Endothelial cell of umbilical vein (primary cell): ENCODE measurements at regions not wholly inside any gene's neighbourhood (a gene's known extent, or its start where the extent isn't known, plus 50 kb on each side); places are given as distances from the start of the nearest gene placed in this dataset.

ENCODE experiments used
- BruUV-seq: library from RNA; stranded (reverse); fragments of 400-500 nt; replicated peaks from 2 replicates; lab custom pipeline; 2021; lab: Mats Ljungman, UMichigan
- CTCF ChIA-PET: fragments of 300-600, 350-600 bp; sonication (Branson Sonifier 250); formaldehyde crosslinking; loops from one replicate; lab custom pipeline; 2021; ENCODE audit warnings: antibody characterized with exemption, inconsistent platforms; lab: Charles Lee
- POLR2A ChIA-PET: fragments of 300-600, 350-600 bp; sonication (Branson Sonifier 250); formaldehyde crosslinking; loops from one replicate; lab custom pipeline; 2021; ENCODE audit warnings: antibody characterized with exemption, inconsistent platforms; lab: Charles Lee
- DNase-seq: peaks from one replicate; pipeline ENCODE4 v3.0.0-alpha.2; 2011; ENCODE audit warnings: low read depth, low spot score
- FAIRE-seq: peaks from 2 replicates; lab custom pipeline; 2011; peaks lifted over from hg19 to GRCh38; lab: Jason Lieb, UNC
- H2AFZ ChIP-seq: 2 replicates; pipeline ENCODE4 v1.6.0; 2012; ENCODE audit warnings: low read depth, low read length, control low read depth, inconsistent platforms
- H3K27ac ChIP-seq: 2 replicates; pipeline ENCODE4 v1.5.1; 2011; ENCODE audit warnings: low read depth, mild to moderate bottlenecking, control low read depth, low read length, moderate library complexity; ENCODE audit not compliant: insufficient read depth
- H3K27me3 ChIP-seq, 2 experiments: 2 replicates each; pipeline versions ENCODE4 v1.6.0 to v1.6.1; 2011; ENCODE audit warnings: low read length in 2 of 2, mixed read lengths in 1 of 2; ENCODE audit not compliant: control insufficient read depth in 2 of 2, insufficient read depth in 2 of 2
- H3K36me3 ChIP-seq, 2 experiments: 2 replicates in 1 of 2; 3 replicates in 1 of 2; pipeline ENCODE4 v1.5.1; 2011; ENCODE audit warnings: low read length in 2 of 2, mild to moderate bottlenecking in 1 of 2, moderate library complexity in 1 of 2; ENCODE audit not compliant: control insufficient read depth in 2 of 2, insufficient read depth in 2 of 2; ENCODE audit errors: extremely low read depth in 1 of 2
- H3K4me1 ChIP-seq: 3 replicates; pipeline ENCODE4 v1.5.1; 2011; ENCODE audit warnings: mild to moderate bottlenecking, low read length; ENCODE audit not compliant: control insufficient read depth, insufficient read depth; ENCODE audit errors: extremely low read depth
- H3K4me2 ChIP-seq: 2 replicates; pipeline ENCODE4 v1.6.1; 2011; ENCODE audit warnings: low read length, control low read depth, mixed read lengths; ENCODE audit not compliant: insufficient read depth
- H3K4me3 ChIP-seq, 3 experiments: fragments of 200-600 bp in 1 of 3; sonication (generic), shearing (Covaris generic) in 1 of 3; replicated peaks in 1 of 3; 2 replicates each; pipeline ENCODE4 v1.5.1; 2011 to 2016; ENCODE audit warnings: control low read depth in 3 of 3, low read length in 3 of 3, mild to moderate bottlenecking in 2 of 3, inconsistent platforms in 1 of 3, low read depth in 1 of 3, moderate library complexity in 1 of 3; ENCODE audit not compliant: insufficient read depth in 1 of 3
- H3K79me2 ChIP-seq: 2 replicates; pipeline ENCODE4 v1.6.0; 2012; ENCODE audit warnings: low read length, inconsistent platforms; ENCODE audit not compliant: control insufficient read depth, insufficient read depth
- H3K9ac ChIP-seq: replicated peaks from 2 replicates; pipeline ENCODE3; 2011; ENCODE audit warnings: low read length, control low read depth; ENCODE audit not compliant: insufficient read depth; ENCODE audit errors: extremely low read depth
- H3K9me1 ChIP-seq: replicated peaks from 3 replicates; pipeline ENCODE4 v1.6.0; 2011; ENCODE audit warnings: mild to moderate bottlenecking, low read length; ENCODE audit not compliant: control insufficient read depth, insufficient read depth; ENCODE audit errors: extremely low read depth
- H3K9me3 ChIP-seq: replicated peaks from 2 replicates; pipeline ENCODE4 v1.5.1; 2012; ENCODE audit warnings: low read length, inconsistent platforms; ENCODE audit not compliant: control insufficient read depth, insufficient read depth
- H4K20me1 ChIP-seq: replicated peaks from 2 replicates; pipeline ENCODE3; 2011; ENCODE audit warnings: mild to moderate bottlenecking, low read length; ENCODE audit not compliant: control insufficient read depth, insufficient read depth; ENCODE audit errors: extremely low read depth
- CTCF ChIP-seq, 2 donors: IDR thresholded peaks; 1 replicate in 1 of 2; 2 replicates in 1 of 2; pipeline ENCODE4 v1.5.1; 2011; ENCODE audit warnings: low read length in 2 of 2, mild to moderate bottlenecking in 2 of 2, moderate library complexity in 2 of 2, control low read depth in 1 of 2, inconsistent platforms in 1 of 2, low read depth in 1 of 2; ENCODE audit not compliant: insufficient read depth in 1 of 2; ENCODE audit errors: extremely low read depth in 1 of 2
- EZH2 ChIP-seq: IDR thresholded peaks from 2 replicates; pipeline ENCODE4 v1.6.1; 2012; ENCODE audit warnings: borderline replicate concordance, low read depth, mild to moderate bottlenecking, moderate library complexity, low read length, inconsistent platforms; ENCODE audit not compliant: severe bottlenecking
- FOS ChIP-seq: IDR thresholded peaks from 2 replicates; pipeline ENCODE4 v1.6.1; 2011; ENCODE audit warnings: mild to moderate bottlenecking, low read length, moderate library complexity, borderline replicate concordance; ENCODE audit not compliant: insufficient read depth
- GATA2 ChIP-seq: IDR thresholded peaks from 2 replicates; pipeline ENCODE4 v1.7.0; 2011; ENCODE audit warnings: low read depth, mild to moderate bottlenecking, moderate library complexity, mixed read lengths, low read length; ENCODE audit not compliant: insufficient read length, insufficient read depth
- JUN ChIP-seq: IDR thresholded peaks from 2 replicates; pipeline ENCODE4 v1.6.1; 2011; ENCODE audit warnings: borderline replicate concordance, low read depth; ENCODE audit not compliant: insufficient read length, insufficient read depth
- MAX ChIP-seq: IDR thresholded peaks from 2 replicates; pipeline ENCODE4 v1.6.1; 2011; ENCODE audit not compliant: insufficient read depth, insufficient read length
- MYC ChIP-seq: IDR thresholded peaks from one replicate; pipeline ENCODE4 v1.6.1; 2011; ENCODE audit warnings: mild to moderate bottlenecking, low read depth, low read length
- POLR2A ChIP-seq: IDR thresholded peaks from 2 replicates; pipeline ENCODE4 v1.6.1; 2012; ENCODE audit warnings: low read depth, mild to moderate bottlenecking, control low read depth, low read length
- POLR2AphosphoS5 ChIP-seq: IDR thresholded peaks from 2 replicates; pipeline ENCODE4 v1.6.1; 2012; ENCODE audit warnings: low read depth, mild to moderate bottlenecking, control low read depth, low read length, moderate library complexity; ENCODE audit not compliant: insufficient read depth
- dilution Hi-C: fragments of 300-500 bp; cut with MboI; formaldehyde crosslinking; loops from one replicate; pipeline ENCODE4 v1.15.0; 2019; ENCODE audit warnings: low sequenced_read_pairs; ENCODE audit not compliant: extremely low pct_ligation_motif_present
- intact Hi-C: fragments of 100-400 bp; cut with micrococcal nuclease; formaldehyde crosslinking; loops from one replicate; pipeline ENCODE4 v1.10.0; 2022

- no peak for FAIRE-seq
Observed at GRCh38 chr11:36848660-36849059, 250.6 kb upstream of the RAG2 start.

More at GRCh38 chr11:36848660-36849059, 250.6 kb upstream of the RAG2 start:
- H3K4me1 ChIP-seq, result no peaks in the 10 kb centered on the region
- H2AFZ ChIP-seq, result no peak overlapping the region
- no peak for TF ChIP-seq MYC
- TF ChIP-seq CTCF (IDR thresholded peaks at IDR 0.05; ENCODE audit: extremely low read depth in 1 of 2, insufficient read depth in 1 of 2, low read depth in 1 of 2, low read length in 2 of 2), result no peak
- TF ChIP-seq POLR2AphosphoS5, result no peak
- TF ChIP-seq GATA2, result no peak
- no peak for TF ChIP-seq JUN
- TF ChIP-seq POLR2A, result no peak
- no peak for TF ChIP-seq MAX
- TF ChIP-seq FOS, result no peak
- no peak for TF ChIP-seq EZH2
- dilution Hi-C loops, result no loop called here
- H3K9me3 ChIP-seq, result no peaks in the 10 kb centered on the region
- H3K27me3 ChIP-seq, result no peaks in the 10 kb centered on the region
- intact Hi-C loops, result no loop called here
- POLR2A ChIA-PET, result no interaction called here
- H3K9me1 ChIP-seq, result no peaks in the 10 kb centered on the region
- no TSS peak for BruUV-seq
- no peak overlapping the region for H3K27ac ChIP-seq
- no peak overlapping the region for H3K4me3 ChIP-seq
- DNase-seq, result no peak
- no peaks in the 10 kb centered on the region for H4K20me1 ChIP-seq
- H3K4me2 ChIP-seq, result no peak overlapping the region
- CTCF ChIA-PET, result no interaction called here
- no peaks in the 10 kb centered on the region for H3K36me3 ChIP-seq
- H3K79me2 ChIP-seq, result no peaks in the 10 kb centered on the region
- no peak overlapping the region for H3K9ac ChIP-seq
